Brain microvascular endothelial cell (primary cell): ENCODE measurements at regions not wholly inside any gene's neighbourhood (a gene's known extent, or its start where the extent isn't known, plus 50 kb on each side); places are given as distances from the start of the nearest gene placed in this dataset.

Experiments used
- DNase-seq: peaks from one replicate; pipeline ENCODE4 v3.0.0-alpha.2; 2020
- H3K27ac ChIP-seq: fragments of 250-450 bp; sonication (Bioruptor Pico); 2 replicates; pipeline ENCODE4 v1.5.1; 2020; ENCODE audit warnings: mild to moderate bottlenecking, moderate library complexity
- H3K27me3 ChIP-seq: fragments of 250-450 bp; sonication (Bioruptor Pico); replicated peaks from 2 replicates; pipeline ENCODE4 v1.5.1; 2020; ENCODE audit warnings: mild to moderate bottlenecking
- H3K36me3 ChIP-seq: fragments of 250-450 bp; sonication (Bioruptor Pico); replicated peaks from 2 replicates; pipeline ENCODE4 v1.5.1; 2020; ENCODE audit warnings: mild to moderate bottlenecking
- H3K4me3 ChIP-seq: 2 replicates; pipeline ENCODE4 v1.5.1; 2011; ENCODE audit warnings: low read depth, mild to moderate bottlenecking, control low read depth, low read length, moderate library complexity
- CTCF ChIP-seq: IDR thresholded peaks from 2 replicates; pipeline ENCODE4 v1.5.1; 2011; ENCODE audit warnings: low read depth, mild to moderate bottlenecking, moderate library complexity, low read length, control low read depth, inconsistent platforms; ENCODE audit errors: missing control alignments
- in situ Hi-C: cut with HindIII; loops from 2 replicates; pipeline ENCODE4 v1.10.0; 2017; ENCODE audit warnings: low sequenced_read_pairs, low pct_ligation_motif_present

- H3K27me3 ChIP-seq: no peaks in the 10 kb centered on the region
- no peak overlapping the region for H3K27ac ChIP-seq
- H3K4me3 ChIP-seq: no peak overlapping the region
- in situ Hi-C loops: no loop called here
- no peak for TF ChIP-seq CTCF
- DNase-seq: no peak
- no peaks in the 10 kb centered on the region for H3K36me3 ChIP-seq
Observed at GRCh38 chr5:58151414-58151813, 308.5 kb downstream of the PLK2 start.

- in situ Hi-C loops: no loop called here
- H3K4me3 ChIP-seq: no peak overlapping the region
- H3K27me3 ChIP-seq: no peaks in the 10 kb centered on the region
- H3K36me3 ChIP-seq: no peaks in the 10 kb centered on the region
- no peak for TF ChIP-seq CTCF
- no peak for DNase-seq
- no peak overlapping the region for H3K27ac ChIP-seq
Observed at GRCh38 chr5:58150926-58151325, 309.0 kb downstream of the PLK2 start.

DNA sequence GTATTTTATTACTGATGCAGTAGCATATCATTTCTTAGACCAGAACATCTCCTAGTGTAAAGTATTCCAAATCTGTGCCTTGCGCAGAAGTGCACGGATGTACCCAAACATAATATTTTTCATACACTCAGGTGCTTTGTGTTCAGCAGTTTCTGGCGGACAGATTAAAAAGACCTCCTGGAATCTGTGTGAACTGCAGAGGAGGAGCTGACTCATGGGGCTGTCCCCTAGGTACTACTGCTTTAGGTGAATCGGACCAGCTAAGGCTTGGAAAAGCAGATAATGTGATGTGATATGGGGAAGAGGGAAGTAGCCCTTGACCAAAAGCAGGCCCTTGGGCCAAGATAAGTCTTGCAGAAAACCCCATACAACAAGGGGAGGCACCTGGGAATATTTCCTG, 310.1 kb downstream of the PLK2 start:
- in situ Hi-C loops: no loop called here
- DNase-seq: no peak
- H3K36me3 ChIP-seq: no peaks in the 10 kb centered on the region
- no peaks in the 10 kb centered on the region for H3K27me3 ChIP-seq
- no peak for TF ChIP-seq CTCF
- H3K4me3 ChIP-seq: no peak overlapping the region
- no peak overlapping the region for H3K27ac ChIP-seq

DNA sequence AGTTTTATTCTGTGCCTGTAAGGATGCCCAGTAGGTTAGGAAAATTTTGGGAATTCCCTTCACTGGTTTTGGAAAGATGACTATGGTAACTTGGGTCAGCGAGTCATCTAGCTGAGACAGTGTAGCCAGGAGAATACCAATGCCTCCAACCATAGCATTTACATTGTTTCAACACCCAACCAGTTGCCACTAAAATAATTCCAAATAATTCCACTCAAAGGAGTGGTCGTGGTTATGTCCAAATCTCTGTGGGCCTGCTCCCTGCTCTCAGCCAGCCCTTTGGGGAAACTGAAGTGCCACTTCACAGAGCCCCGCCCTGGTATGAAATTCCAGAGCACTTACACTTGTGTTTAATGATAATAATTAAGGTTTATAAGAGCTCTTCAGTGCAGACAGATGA, 310.5 kb downstream of the PLK2 start:
- no peak for DNase-seq
- no peak for TF ChIP-seq CTCF
- in situ Hi-C loops: no loop called here
- no peaks in the 10 kb centered on the region for H3K36me3 ChIP-seq
- no peak overlapping the region for H3K4me3 ChIP-seq
- H3K27ac ChIP-seq: no peak overlapping the region
- H3K27me3 ChIP-seq: no peaks in the 10 kb centered on the region

DNA sequence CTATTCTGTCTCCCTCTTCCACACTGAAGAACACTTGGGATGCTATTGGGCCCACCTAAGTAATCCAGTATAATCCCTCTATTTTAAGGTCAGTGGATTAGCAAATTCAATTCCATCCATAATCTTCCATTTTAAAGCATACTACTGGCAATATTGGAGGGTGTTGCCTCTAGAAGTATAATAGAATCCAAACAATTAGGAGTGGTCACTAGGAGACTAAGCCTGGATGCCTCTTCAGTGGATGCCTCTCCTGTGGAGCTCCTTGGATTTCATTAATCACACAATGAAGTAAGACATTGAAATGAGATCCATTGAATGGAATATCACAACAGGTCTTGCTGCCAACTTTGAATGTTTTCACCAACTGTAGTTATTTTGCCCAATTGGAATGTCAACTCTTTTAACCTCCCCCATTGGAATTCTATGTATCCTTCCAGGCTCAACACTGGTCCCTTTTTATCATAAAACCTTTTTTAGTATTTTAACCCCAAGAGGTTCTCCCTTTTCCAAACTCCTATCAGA, 311.6 kb downstream of the PLK2 start:
- Histone ChIP-seq H3K27me3 (no peaks in the 10 kb centered on the region), H3K27ac (no peak overlapping the region), H3K36me3 (no peaks in the 10 kb centered on the region), H3K4me3 (no peak overlapping the region)
- in situ Hi-C loops: no loop called here
- no peak for DNase-seq
- no peak for TF ChIP-seq CTCF

DNA sequence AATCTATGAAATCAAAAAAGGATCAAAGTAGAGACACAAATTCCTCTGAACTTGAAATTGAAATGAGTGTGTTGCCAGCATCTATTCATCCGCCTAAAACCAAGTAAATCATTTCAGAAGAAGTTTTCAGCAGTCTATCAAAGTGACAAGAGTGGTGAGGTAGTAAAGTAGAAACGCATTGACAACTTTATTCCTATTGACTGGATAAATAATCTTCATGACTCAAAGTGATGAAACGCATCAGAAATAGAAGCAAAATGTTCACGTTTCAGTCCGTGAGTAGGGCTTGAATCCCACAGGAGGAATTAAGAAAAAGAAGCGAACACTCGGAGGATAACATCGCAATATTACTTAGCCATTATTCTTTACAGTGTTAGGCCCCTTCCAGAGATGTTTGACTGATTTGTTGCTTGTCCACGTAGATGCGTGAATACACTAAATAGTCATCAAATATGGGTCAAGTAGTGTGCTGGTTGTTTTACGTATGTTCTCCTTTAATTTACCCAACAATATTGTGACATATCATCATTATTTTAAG, 314.4 kb downstream of the PLK2 start:
- no peak overlapping the region for H3K27ac ChIP-seq
- DNase-seq: no peak
- in situ Hi-C loops: no loop called here
- TF ChIP-seq CTCF: no peak
- no peaks in the 10 kb centered on the region for H3K27me3 ChIP-seq
- H3K4me3 ChIP-seq: no peak overlapping the region
- no peaks in the 10 kb centered on the region for H3K36me3 ChIP-seq
